ENCODE measurements at regions not wholly inside any gene's neighbourhood (a gene's known extent, or its start where the extent isn't known, plus 50 kb on each side); places are given as distances from the start of the nearest gene placed in this dataset.
"Not testable (repeated sequence)": the region's sequence is repeated elsewhere in the genome, so short reads cannot be mapped to it uniquely, and the experiment has no call there.

DNA sequence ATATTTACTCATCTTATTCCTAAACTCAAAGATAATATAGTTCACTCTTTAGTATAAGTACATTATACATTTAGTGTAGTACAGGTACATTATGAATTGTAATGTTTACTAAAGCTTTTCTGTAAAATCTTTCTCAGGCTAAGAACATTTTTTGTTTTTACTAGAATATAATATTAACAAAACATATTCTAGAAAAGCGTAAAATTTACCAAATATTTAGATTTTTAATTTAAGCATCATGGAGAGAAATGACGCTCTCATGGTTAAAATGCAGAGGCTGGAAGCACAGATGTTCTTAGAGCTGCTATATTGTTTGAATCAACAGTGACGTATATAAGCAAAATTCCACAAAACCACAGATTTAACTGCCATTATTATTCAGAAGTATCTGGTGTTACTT is 54.7 kb upstream of the NBPF15 start:
- DNase-seq: not testable (repeated sequence)

DNA sequence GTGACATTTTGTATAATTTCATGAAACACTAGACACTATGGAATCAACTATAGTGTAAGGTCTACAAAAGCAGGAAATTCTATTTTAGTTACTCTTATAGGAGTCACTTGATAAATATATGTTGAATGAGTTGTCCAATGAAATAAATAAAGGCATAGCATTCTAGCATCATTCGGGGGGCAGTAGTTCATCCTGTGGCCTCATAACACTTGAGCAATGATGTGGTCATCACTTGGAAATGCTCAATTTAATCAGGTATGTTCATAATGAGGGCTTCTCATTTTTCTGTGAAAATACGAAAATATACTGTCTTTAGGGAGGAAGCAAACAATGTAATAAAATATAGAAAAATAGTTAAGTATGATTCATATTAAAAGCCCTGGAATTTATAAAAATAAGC is 55.4 kb upstream of the NBPF15 start:
- not testable (repeated sequence) for DNase-seq

DNA sequence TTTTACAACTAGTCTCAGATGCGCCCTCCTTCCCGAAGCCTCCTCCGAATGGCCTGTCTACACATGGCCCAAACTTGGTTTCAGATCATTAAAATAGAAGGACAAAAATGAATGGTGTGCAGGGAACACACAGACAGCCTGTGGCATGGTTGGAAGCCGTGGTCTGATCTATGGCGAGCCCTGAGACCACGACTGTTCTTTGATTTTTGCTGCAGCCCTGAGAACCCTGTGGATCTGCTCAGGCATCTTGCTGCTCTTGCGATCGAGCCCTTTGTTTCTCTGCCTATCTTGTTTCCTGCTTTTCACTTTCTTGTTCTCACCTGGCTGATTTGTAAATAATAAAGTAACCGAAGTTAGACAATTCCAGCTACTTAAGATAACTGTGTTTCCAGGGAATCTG is 57.0 kb upstream of the NBPF15 start:
- not testable (repeated sequence) for DNase-seq

DNA sequence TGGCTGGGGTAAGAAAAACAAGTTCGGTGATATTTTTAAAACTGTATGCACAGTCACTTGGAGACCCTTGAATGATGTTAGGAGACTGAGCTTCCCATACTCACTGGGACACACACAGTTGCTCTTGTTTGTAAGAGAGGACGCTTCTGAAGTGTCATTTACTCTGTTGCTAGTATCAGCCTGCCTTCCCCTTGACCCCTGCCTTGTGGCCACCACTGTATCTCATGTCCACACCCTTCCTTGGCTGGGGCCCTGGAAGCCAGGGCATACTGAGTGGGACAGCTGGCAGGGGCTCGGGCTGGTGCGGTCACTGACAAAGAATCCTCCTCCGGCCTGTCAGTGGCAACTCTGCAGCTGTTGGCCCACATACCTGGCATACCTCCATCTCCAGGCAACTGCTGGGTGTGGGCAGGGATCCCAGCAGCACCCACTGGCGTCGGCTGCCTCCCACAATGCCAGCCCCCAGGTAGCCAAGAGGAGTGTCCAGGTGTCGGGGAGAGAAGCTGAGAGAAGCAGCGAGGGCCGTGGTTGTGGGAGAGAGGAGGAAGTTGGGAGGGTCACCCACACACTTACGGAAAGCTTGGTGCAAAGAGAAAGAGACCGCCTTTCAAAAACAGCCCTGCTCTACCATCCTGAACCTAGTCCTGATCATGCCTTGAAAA is 58.2 kb upstream of the NBPF15 start:
- not testable (repeated sequence) for DNase-seq

DNA sequence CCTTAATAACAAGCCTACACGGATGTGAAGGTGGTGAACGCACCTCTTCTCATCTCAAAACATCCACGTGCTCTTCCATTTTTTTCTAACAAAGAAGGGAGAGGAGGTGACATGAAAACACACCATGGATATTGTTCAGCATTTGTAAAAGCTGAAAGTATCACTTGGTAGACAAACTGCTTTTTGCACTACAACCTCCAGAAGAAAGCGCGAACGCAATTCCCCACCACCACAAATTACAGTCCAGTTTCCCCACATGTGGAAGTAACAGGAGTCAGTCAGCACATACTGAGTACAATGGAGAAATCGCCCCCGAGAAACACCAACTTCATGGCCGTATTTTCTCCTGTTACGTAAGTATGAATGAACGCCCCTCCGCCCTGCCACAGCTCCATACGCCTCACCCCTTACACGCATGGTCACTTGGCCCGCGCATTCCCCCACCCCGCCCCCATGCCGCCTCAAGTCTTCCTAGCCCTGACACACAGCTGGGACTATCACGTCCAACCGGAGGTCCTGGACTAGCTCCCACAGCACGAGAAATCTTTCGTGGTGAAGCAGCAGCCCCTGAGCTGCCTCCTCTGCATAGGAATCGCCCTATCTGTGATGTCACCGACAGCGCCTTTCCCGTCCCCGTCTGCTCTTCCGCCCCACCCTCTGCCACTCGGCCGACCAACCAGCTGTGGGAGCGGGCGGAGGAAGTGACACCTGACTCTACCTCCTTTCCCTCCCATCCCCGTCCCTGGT is 62.4 kb upstream of the NBPF15 start:
- peak; percentile 80 for DNase-seq

DNA sequence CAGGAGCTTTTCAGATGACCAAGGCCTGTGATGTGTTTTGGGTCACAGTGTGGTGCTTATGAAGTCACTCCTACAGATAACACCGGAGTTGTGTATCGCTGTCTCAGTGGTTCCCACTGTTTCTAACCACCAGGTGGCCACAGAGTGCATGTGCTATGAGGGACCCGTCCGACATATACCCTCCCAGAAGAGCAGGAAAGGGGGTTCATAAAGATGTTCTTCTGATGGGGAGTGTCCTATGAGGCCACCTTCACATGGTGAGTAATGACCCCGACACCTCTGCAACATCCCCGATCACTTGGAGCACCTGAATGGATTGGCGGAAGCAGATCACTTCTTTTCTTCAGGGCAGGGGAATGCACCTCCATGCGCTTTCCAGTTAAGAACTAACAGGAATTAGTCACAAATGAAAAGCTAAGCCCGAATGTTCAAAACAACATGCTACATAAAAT is 60.5 kb upstream of the PPIAL4F start:
- DNase-seq: peak; percentile 40 to 53

DNA sequence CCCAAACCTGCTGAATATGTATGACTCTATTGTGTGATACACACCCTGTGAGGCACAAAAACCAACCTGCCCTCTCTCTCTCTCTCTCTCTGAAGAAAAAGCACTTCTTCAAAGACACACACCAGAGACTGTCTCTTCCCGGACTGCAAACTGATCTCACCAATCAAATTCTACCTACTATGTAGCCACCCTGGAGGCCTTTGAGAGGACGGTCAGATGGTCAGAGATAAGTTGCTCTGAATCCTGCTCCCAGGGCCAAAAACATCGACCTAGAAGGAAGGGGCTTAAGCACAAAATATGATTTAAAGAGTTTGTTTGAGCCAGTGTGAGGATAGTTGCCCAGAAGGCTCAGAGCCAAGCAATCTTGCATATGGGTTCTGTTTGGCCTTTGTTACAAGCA is 59.2 kb upstream of the PPIAL4F start:
- DNase-seq: not testable (repeated sequence)

DNA sequence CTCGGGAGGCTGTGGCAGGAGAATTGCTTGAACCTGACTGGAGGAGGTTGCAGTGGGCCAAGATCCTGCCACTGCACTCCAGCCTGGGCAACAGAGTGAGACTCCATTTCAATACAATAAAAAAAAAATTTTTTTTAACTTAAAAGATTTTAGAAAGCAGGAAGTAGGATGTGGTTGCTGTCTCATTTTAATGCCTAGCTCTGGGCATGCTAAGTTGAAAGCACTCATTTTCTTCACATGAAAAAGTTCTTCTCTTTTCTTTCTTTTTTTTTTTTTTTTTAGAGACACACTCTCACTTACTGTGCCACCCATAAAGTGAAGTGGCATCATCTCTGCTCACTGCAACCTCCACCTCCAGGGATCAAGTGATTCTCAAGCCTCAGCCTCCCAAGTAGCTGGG is 58.4 kb upstream of the PPIAL4F start:
- DNase-seq: peak in 1 of 2 donors; percentile 53

DNA sequence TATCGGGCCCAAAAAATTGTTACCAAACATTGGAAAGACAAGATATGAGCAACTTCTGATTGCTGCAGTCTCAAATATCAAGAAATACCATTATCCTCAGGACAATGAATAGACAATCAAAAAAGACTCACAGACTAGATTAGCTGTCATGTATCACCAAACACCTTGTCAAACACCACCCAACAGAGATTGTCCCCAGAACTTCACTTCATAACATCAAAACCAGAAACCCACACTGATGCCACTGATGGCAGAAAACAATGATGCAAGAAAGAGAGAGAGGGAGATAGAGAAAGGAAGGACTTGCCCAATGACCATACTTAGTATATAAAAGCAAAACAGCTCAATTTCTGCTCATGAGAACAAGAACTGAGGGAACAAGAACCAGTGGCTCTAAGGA is 56.0 kb upstream of the PPIAL4F start:
- not testable (repeated sequence) for DNase-seq

DNA sequence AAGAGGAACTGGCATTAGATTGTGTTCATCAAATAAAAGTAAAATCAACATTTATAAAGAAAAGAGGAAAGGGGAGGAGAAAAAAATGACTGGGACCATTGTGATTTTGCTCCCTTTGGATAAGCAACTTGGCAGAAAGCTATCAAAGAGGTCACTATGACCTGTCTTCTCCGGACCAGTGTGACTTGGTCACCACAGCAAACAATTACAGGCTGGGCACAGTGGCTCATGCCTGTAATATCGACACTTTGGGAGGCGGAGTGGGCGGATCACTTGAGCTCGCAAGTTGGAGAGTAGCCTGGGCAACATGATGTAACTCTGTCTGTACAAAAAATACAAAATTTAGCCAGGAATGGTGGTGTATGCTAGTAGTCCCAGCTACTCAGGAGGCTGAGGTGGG is 55.5 kb upstream of the PPIAL4F start:
- not testable (repeated sequence) for DNase-seq

DNA sequence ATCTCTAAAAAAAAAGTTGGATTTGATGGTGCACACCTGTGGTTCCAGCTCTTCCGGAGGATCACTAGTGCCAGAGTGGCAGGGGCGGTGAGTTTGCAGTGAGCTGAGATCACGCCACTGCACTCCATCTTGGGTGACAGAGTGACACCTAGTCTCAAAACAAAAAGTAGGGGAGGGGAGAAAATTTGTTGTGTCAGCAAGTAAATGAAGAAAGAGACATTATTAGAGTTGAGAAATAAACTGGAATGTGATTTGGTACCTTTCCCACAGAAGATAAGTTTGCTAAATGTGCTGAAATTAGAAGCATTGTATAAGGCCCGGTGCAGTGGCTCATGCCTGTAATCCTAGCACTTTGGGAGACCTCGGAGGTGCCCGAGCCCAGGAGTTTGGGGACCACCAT is 54.0 kb upstream of the PPIAL4F start:
- DNase-seq: not testable (repeated sequence)

DNA sequence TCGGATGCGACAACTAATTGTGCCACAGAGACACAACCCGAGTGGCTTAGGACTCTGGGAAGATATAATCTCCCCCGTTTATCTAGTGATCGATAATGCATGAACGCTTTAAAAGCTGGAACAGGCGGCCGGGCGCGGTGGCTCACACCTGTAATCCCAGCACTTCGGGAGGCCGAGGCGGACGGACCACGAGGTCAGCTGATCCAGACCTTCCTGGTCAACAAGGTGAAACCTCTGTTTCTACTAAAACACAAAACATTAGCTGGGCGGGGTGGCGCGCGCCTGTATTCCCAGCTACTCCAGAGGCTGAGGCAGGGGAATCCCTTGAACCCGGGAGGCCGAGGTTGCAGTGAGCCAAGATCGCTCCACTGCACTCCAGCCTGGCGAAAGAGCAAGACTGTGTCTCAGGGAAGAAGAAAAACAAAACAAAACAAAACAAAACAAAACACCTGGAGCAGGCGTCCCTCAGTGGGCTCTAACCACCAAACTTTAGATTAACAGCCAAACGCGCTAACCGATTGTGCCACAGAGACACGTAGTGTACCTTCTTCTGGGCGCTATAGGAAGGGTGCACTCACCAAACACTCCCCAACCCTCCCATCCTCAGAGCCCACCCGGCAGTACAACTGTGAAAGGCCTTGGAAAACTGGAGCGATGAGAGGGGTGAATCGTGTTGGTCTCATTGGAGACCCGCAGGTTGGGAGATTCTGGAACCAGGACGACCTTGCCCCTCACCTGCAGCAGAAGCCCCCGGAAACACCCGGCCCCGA is 53.3 kb upstream of the PPIAL4F start:
- DNase-seq: not testable (repeated sequence)

Data from CD4-positive, alpha-beta T cell treated with Interleukin-4 for 1 hour (primary cell).